Fibroblast of lung (primary cell): ENCODE measurements at regions not wholly inside any gene's neighbourhood (a gene's known extent, or its start where the extent isn't known, plus 50 kb on each side); places are given as distances from the start of the nearest gene placed in this dataset.

ENCODE experiments used
- EZH2 ChIP-seq: IDR thresholded peaks from 2 replicates; pipeline ENCODE4 v1.5.1; 2012; ENCODE audit warnings: low read length, control low read depth, mild to moderate bottlenecking; ENCODE audit errors: missing control alignments
- TF ChIP-seq, protein P1 (sequence below), 2 donors: IDR thresholded peaks in 1 of 2; conservative IDR thresholded peaks in 1 of 2; 1 replicate in 1 of 2; 2 replicates in 1 of 2; pipeline ENCODE4 v1.5.1; 2011 to 2012; ENCODE audit warnings: low read length in 2 of 2, control low read depth in 1 of 2, inconsistent platforms in 1 of 2, low read depth in 1 of 2, mild to moderate bottlenecking in 1 of 2

- TF ChIP-seq, protein P1, sequence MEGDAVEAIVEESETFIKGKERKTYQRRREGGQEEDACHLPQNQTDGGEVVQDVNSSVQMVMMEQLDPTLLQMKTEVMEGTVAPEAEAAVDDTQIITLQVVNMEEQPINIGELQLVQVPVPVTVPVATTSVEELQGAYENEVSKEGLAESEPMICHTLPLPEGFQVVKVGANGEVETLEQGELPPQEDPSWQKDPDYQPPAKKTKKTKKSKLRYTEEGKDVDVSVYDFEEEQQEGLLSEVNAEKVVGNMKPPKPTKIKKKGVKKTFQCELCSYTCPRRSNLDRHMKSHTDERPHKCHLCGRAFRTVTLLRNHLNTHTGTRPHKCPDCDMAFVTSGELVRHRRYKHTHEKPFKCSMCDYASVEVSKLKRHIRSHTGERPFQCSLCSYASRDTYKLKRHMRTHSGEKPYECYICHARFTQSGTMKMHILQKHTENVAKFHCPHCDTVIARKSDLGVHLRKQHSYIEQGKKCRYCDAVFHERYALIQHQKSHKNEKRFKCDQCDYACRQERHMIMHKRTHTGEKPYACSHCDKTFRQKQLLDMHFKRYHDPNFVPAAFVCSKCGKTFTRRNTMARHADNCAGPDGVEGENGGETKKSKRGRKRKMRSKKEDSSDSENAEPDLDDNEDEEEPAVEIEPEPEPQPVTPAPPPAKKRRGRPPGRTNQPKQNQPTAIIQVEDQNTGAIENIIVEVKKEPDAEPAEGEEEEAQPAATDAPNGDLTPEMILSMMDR (conservative IDR thresholded peaks at IDR 0.05 in 1 of 2, IDR thresholded peaks at IDR 0.05 in 1 of 2; ENCODE audit: low read depth in 1 of 2, low read length in 2 of 2) = no peak
- TF ChIP-seq EZH2 = no peak
Observed at GRCh38 chr10:2048337-2048973, 311.1 kb upstream of the ADARB2 start.
